GM12874 (cell line): ENCODE measurements at regions not wholly inside any gene's neighbourhood (a gene's known extent, or its start where the extent isn't known, plus 50 kb on each side); places are given as distances from the start of the nearest gene placed in this dataset.

Source experiments
- CTCF ChIP-seq: IDR thresholded peaks from 2 replicates; pipeline ENCODE4 v1.5.1; 2011; ENCODE audit warnings: low read depth, mild to moderate bottlenecking, control low read depth, low read length, moderate library complexity; ENCODE audit not compliant: insufficient read depth

- TF ChIP-seq CTCF, result no peak
These were observed 91.1 kb upstream of the CLMN start for GRCh38 chr14:95410838-95411237.

- TF ChIP-seq CTCF, result no peak
These were observed 90.0 kb upstream of the CLMN start for GRCh38 chr14:95409477-95410272.

GRCh38 chr14:95408731-95409476 is 89.2 kb upstream of the CLMN start:
- TF ChIP-seq CTCF, result no peak

- TF ChIP-seq CTCF, result no peak
These were observed 87.6 kb upstream of the CLMN start for GRCh38 chr14:95407354-95407753.

GRCh38 chr14:95406756-95407277 is 87.1 kb upstream of the CLMN start:
- TF ChIP-seq CTCF, result no peak

GRCh38 chr14:95404583-95404982 is 84.9 kb upstream of the CLMN start:
- no peak for TF ChIP-seq CTCF

GRCh38 chr14:95402578-95402977 is 82.9 kb upstream of the CLMN start:
- no peak for TF ChIP-seq CTCF
